ENCODE measurements at regions not wholly inside any gene's neighbourhood (a gene's known extent, or its start where the extent isn't known, plus 50 kb on each side); places are given as distances from the start of the nearest gene placed in this dataset.

DNA sequence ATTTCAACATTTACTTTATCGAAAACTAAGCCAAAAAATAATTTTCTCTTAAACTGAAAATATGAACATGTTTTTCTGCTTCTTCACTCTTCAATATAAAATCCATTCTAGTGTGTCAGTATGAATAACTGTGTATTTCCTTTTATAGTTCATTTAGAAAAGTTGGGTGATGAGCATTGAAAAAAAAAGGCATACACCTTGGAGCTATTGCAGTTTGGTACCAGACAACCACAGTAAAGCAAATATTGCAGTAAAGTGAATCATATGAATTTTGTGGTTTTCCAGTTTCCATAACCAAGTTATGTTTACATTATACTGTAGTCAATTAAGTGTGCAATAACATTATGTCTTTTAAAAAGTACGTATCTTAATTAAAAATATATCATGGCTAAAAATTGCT lies 195.0 kb upstream of the FOXG1 start:
- TF ChIP-seq ARNT (IDR thresholded peaks at IDR 0.05) = no peak
- TF ChIP-seq SUZ12 (IDR thresholded peaks at IDR 0.05) = no peak
- TF ChIP-seq, protein P1, sequence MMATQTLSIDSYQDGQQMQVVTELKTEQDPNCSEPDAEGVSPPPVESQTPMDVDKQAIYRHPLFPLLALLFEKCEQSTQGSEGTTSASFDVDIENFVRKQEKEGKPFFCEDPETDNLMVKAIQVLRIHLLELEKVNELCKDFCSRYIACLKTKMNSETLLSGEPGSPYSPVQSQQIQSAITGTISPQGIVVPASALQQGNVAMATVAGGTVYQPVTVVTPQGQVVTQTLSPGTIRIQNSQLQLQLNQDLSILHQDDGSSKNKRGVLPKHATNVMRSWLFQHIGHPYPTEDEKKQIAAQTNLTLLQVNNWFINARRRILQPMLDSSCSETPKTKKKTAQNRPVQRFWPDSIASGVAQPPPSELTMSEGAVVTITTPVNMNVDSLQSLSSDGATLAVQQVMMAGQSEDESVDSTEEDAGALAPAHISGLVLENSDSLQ (IDR thresholded peaks at IDR 0.05) = no peak
- no peak for TF ChIP-seq SP1 (IDR thresholded peaks at IDR 0.05)
- no peak for TF ChIP-seq ELF4 (IDR thresholded peaks at IDR 0.05)
- TF ChIP-seq L3MBTL2 (conservative IDR thresholded peaks at IDR 0.05) = no peak
- TF ChIP-seq FOXK2 (IDR thresholded peaks at IDR 0.05) = no peak
- no peak for TF ChIP-seq BHLHE40 (IDR thresholded peaks at IDR 0.05; ENCODE audit: borderline replicate concordance)

Measured in HEK293T (cell line).